ENCODE measurements at regions not wholly inside any gene's neighbourhood (a gene's known extent, or its start where the extent isn't known, plus 50 kb on each side); places are given as distances from the start of the nearest gene placed in this dataset.

DNA sequence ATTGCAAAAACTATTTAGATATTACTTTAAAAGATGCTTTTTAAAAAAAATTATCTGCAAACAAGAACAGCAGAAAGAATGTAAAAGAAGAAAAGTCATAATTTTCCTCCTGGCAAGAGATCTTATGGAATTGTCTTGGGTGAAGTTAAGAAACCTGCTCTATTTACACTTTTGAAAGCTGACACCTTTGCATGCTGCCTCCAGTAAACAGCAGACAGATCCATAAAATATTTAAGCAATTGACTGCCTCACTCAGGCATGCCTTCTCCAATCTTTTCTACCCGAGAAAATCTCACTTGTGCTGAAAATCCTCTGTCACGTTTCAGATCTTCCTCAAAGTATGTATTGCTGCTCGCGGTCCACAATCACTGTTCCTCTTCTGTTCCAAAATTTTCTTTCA is 107.9 kb upstream of the ZP4 start:
- DNase-seq (ENCODE audit: low spot score), result no peak

GRCh38 chr1:237983496-237983895 is 92.8 kb upstream of the ZP4 start:
- no peak for DNase-seq (ENCODE audit: low spot score)

- DNase-seq (ENCODE audit: low spot score), result no peak
These were observed 90.5 kb upstream of the ZP4 start for GRCh38 chr1:237981223-237981622.

DNA sequence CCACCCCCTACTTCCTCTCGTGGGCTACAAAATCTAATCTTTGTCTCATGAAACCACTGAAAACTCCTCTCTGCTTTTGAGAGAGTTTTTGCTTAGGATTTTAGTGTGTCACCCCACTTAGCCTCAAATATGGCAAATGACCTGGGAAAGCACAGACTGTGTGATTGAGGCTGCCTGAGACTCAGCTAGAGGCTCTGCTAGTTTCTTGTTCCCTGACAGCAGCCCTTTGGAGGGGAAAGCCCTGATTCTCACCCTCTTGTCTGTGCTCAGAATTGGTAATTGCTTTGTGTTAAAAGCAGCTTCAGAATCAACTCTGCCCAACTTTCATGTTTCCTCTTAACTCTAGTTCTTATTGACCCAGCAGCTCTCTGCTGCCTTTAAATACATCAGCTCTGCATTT is 85.6 kb upstream of the ZP4 start:
- no peak for DNase-seq (ENCODE audit: low spot score)

DNA sequence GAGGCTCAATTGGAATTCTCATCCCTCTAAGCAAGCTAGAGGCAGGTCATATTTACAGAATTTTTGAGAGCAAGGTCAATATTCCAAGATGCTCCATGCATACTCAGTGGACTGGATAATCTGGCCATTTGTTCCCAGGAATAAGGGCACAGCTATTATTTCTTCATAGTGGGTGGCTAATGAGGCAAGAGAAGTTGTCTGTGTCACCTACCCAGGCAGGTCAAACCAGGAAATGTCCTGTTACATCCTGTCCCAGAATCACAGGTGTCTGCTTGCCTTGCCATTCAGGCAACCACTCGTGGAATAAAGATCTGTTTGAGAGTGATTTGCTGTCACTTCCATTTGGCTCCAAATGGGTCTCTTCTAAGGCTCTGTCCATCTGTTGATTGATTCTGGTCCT is 85.2 kb upstream of the ZP4 start:
- DNase-seq (ENCODE audit: low spot score), result no peak

- no peak for DNase-seq (ENCODE audit: low spot score)
These were observed 84.7 kb upstream of the ZP4 start for GRCh38 chr1:237975376-237975775.

GRCh38 chr1:237972186-237972585 is 81.5 kb upstream of the ZP4 start:
- DNase-seq (ENCODE audit: low spot score), result no peak

DNA sequence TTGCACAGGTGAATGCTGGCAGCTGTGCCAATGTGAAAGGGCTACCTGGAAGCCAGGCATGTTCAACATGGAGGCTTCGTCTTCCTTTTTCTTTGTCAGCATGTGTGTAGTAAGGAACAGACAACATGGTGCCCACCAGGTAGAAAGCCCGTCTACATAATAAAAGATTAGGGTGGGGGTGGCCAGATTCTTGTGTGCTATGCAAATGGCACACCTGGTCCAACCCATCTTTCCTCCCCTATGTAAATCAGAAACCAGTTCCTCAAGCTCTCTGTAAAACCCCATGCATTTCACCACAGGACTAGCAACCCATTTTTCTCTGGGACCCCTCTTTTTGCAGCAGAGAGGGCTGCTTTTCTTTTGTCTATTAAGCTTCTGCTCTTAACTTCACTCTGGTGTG is 72.3 kb upstream of the ZP4 start:
- no peak for DNase-seq (ENCODE audit: low spot score)

DNA sequence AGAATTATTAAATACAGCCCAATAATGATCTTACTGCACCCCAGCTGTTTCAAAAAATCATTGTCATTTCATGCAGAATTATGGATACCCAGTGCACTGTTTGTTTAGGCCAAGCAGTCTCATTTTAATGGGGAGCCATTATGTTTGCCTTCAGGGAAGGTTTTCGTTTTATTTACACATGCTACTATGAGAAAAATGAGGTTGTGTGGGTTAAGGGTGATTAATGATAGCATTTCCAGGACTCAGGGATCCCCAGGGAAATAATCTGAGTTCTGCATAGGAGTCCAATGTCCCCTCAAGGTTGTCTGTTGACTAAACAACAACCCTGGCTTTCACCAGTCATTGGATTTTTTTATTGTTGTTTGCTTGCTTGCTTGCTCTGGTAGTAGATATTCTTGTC is 71.0 kb upstream of the ZP4 start:
- no peak for DNase-seq (ENCODE audit: low spot score)

DNA sequence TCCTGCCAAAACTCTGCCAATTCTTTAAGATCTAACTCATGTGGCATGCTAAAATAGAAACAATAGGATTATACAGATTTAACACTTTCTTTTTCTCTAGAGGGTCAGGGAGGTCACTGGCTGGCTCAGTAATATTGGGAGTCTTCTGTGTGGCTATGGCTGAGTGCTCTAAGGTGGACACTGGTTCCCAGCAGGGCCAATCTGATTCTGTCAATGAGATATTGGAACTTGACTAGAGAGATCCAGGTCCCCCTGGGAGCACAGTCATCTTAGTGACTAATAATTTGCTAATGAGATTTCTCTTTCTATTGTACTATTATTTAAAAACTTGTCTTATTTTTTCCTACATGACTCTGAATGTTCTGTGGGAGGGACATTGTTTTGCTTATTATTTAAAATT is 69.1 kb upstream of the ZP4 start:
- no peak for DNase-seq (ENCODE audit: low spot score)

DNA sequence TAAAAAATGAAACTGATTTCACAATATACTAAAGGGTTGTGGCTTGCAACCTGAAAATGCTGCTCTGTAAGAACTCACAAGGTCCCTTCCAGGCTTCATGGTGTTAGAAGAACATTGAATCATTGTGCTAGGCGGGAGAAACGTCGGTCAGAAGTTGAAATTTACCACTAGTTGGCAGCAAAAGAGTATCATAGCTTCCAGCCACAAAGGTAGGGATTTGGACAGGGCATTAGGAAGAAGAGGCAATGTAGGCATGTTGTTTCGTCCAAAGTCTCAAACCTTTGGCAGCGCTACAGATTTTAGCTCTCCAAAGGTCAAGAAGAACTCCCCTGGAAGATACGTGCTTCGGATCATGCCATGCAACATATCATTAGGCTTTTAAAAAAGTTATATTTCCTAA is 62.5 kb upstream of the ZP4 start:
- DNase-seq (ENCODE audit: low spot score), result peak; percentile 46

Data from COLO829 (cell line).